SK-N-DZ (cell line): ENCODE measurements at regions not wholly inside any gene's neighbourhood (a gene's known extent, or its start where the extent isn't known, plus 50 kb on each side); places are given as distances from the start of the nearest gene placed in this dataset.

ENCODE experiments used
- DNase-seq: peaks from one replicate; pipeline ENCODE4 v3.0.0-alpha.2; 2015; ENCODE audit warnings: low spot score

DNA sequence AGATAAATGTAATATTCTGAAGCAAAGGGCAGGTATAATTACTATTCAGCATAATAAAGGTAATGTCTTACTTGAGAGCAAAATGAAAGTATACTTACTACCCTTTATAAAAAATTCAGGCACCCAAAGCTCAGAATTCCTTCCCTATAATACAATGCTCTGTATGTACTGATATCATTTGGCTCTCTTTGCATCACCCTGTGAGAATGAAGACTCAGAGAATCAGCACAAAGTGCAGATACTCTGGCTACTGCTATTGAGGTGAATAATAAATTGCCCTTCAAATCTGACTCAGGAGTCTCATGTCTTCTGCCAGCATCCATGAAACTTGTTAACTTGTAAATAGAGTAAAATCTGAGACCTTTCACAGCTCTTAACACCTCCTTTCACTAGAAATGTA lies 108.5 kb upstream of the KCTD3 start:
- DNase-seq = no peak

DNA sequence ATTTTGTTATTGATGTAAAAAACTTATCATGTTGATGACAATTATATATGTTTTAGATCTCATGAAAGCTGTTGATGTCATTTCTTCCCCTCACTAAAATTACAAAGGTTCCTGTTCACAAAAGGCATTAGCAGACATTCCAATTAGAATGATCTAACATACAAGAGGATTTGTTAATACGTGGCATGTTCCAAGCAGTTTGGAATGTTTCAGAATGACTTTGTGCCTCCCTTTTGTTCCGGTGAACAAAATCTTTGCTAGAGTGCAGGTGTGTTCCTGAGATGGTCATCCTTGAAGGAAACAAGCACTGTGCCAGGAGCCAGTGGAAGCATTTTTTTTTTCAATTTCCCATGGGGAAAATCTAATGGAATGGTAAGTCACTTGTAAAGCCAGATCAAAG lies 108.0 kb upstream of the KCTD3 start:
- DNase-seq = no peak

DNA sequence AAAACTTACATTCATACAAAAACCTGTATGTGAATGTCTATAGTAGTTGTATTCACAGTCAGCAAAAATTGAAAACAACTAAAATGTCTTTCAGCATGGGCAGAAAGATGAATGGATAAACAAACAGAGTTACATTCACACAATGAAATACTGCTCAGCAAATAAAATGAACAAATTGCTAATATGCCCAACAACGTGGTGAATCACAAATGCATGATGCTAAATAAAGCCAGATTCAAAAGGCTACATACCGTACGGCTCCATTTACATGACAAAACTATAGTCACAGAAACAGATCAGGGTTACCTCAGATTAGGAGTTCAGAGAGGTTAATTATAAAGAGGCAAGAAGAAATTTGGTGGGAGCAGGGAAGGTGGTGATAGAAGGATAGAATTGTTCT lies 100.7 kb upstream of the KCTD3 start:
- no peak for DNase-seq

DNA sequence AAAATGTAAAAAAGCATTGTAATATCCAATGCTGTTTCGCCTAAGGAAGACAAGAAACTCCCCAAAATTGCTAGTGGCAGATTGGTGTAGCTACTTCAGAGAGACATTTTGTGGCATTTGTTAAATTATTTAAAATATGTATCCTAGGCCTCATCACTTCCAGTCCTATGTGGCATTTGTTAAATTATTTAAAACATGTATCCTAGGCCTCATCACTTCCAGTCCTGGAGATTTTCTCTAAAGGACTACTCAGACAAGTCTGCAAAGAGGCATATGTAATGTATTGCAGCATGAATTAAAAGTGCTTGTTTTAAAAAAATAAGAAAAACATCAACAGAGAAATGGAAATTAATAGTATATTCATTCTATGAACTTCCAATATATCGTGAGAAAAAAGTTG lies 95.6 kb upstream of the KCTD3 start:
- no peak for DNase-seq

DNA sequence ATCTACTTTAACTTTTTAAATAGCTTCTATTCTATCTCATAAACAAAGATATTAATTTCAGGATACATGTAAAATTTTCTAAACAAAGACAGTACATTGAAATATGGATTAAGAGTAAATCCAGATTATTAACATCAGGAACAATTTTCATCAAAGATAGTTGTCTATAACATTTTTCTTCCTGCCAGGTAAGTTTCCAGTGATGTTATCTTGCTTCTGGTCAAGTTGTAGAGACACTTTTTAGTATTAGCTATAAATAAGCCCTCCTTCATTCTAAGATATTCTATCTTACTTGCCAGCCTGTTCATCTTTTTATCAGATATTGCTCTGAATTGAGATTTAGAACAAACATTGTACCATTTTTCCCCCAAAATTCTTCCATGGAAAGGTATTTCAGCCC lies 94.4 kb upstream of the KCTD3 start:
- no peak for DNase-seq

DNA sequence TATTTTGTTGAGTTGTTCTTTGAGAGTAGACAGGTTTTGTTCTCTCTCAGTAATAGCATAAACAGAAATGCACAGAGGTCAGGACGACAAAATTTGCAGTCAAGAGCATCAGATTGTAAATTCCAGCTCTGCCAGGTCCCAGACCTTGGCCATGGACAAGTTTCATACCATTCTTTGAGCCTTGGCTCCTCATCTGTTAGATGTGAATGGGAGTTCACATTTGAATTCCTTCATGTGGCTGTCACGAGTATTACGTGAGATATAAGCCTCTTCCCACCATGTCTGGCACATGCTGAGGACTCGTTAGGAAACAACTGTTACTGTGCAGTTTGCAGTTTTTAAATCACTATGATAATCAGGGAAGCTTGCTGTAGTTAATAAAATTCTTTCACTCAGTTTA lies 93.2 kb upstream of the KCTD3 start:
- DNase-seq = no peak

DNA sequence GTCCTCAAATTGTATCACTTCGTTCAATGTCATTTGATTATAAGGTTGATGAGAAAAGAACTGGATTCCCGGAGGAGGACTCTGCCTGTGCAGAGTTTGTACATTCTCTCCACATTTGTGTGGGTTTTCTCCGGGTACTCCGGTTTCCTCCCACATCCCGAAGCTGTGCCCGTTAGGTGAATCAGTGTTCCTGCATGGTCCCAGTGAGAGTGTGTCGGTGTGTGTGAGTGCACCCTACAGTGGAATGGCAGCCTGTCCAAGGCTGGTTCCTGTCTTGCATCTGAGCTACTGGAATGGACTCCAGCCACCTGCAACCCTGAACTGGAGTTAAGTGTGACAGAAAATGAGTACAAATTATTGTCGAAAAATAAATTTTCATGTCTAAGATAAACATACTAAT lies 92.2 kb upstream of the KCTD3 start:
- no peak for DNase-seq

DNA sequence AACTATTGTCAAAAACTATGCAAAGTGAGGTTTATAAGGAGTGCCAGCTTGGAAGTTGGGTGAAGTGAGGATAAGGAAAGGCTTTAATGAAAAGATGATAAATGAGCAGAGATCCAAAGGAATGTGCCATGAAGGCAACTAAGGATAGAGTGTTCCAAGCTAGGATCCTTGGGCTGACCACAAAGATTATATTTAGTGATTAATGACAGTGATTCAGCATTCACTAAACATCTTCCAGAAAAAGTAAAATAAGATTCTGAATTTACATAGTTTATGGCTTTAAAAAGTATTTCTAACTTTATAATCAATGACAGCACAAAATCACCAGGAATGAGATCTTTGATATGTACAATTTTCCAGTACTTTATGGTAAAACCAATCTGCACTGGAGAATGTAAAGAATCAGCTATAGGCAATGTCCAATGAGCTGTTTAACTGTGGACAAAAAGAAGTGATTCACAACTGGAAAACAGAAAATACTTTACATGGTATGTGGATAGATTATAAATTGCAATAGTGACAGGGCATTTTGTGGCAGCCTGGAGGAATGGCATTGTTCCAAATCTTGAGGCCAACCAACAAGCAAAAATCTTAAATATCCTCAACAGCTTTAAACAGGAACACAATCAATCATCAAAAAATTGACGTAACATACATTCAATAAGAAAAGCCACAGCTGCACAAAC lies 91.2 kb upstream of the KCTD3 start:
- no peak for DNase-seq

DNA sequence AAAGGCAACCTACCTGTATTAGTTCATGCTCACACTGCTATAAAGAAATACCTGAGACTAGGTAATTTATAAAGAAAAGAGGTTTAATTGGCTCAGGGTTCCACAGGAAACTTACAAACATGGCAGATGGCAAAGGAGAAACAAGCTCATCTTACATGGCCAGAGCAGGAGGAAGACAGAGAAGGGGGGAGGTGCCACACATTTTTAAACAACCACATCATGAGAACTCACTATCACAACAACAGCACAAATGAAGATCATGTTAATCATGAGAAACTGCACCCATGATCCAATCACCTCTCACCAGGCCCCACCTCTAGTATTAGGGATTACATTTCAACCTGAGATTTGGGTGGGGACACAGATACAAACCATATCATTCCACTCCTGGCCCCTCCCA lies 90.6 kb upstream of the KCTD3 start:
- DNase-seq = no peak

DNA sequence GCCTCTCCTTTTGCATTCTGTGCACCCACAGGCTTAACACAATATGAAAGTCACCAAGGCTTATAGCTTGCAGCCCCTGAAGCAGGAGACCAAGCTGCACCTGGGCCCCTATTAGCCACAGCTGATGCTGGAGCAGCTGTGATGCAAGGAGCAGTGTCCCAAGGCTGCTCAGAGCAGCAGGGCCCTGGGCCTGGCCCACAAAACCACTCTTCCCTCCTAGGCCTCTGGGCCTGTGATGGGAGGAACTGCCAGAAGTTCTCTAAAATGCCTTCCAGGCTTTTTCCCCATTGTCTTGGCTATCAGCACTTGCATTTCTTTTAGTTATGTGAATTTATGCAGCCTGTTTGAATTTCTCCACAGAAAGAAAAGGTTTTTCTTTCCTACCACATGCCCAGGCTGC lies 89.5 kb upstream of the KCTD3 start:
- no peak for DNase-seq

DNA sequence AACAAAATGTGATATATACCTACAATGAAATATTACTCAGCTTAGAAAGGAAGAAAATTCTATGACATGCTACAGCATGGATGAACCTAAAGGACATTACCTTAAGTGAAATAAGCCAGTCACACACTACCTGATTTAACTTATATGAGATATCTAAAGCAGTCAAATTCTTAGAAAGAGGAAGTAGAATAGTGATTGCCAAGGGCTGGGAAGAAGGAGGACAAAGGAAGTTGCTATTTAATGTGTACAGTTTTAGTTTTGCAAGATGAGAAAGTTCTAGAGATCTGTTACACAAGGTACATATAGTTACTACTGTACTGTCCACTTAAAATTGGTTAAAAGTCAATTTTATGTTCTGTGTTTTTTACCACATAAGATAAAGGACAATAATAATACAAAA lies 87.5 kb upstream of the KCTD3 start:
- no peak for DNase-seq

DNA sequence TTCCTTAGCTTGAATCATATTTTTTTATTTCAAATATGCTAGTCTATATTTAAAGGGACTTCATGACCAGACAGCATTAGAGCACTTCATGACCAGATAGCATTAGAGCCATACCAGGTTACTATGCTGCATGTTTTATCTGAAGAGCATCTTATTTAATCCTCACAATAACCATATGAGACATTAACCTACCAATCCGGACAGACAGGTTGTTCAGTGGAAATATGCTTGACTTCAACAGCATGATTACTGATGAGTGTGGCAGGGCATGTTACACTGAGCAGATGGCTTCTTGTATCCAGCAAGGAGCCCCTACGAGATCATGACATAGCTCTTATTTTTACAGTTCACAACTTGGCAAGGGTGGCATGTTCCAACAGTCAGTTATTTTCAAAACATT lies 85.0 kb upstream of the KCTD3 start:
- no peak for DNase-seq

DNA sequence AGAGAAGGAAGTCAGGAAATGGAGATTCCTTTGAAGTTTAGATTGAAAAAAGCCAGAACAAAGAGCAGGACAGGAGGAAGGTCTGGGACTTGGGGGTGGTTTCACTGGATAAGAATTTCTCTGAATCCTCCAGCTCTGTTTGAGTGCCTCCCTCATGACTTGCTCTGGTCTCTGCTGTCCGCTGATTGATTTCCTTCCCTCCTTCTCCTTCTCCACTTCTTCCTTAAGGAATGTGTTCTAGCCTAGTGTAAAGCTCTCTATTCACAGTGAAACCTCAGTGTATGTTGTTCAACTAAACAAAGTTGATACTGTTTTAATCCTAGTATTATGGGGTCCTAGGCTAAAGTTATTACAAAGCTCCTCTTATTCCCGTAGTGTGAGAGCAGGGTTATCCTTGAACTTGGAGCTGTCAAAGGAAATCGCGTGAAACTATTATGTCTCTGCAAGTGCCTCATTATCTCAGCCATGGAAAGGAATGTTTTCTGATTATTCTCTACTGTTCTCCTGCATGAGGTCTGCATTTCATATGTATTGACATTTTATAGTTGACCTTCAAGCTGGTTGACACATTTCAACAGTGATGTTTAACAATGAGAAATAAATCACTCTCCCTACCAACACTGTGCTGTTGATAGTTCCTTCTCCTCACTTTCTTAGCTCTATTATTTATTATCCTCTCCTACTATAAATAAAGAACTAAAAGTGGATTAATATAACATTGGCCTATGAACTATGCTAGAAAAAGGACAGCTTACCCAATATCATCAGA lies 82.7 kb upstream of the KCTD3 start:
- no peak for DNase-seq

DNA sequence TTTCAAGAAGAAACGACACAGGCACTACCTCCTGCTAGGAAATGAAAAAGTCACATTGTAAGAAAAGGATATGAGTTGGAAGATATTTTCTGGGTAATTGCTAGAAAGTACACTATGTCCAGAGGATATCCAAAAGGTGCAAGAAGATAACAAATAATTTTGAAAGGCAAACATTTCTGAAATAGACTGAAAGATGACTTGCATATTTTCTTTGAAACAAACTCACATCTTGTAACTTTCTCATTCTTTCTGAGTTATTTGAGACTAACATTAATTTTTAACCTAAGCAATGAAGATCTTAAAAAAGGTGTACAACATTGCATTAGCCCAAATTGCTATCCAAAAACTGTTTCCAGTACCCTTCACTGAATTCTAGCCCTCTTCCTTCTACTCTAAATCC lies 79.6 kb upstream of the KCTD3 start:
- DNase-seq = no peak

DNA sequence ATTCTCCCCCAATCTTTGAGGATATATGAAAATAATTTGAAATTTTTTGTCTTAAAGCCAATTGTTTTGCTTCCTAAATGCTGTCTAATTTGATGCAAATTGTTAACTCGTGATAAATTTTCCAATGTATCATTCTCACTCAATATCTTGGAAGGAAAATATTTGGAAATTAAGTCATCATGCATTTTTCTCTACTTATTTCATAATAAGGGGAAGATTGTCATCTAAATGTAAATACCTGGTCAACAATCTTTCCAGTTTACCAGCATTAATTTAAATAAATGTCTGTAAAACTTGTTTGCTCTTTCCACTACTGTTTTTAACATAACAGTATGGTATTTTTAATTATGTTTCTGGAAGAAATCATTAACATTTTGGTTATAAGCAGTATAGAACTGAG lies 78.3 kb upstream of the KCTD3 start:
- no peak for DNase-seq

DNA sequence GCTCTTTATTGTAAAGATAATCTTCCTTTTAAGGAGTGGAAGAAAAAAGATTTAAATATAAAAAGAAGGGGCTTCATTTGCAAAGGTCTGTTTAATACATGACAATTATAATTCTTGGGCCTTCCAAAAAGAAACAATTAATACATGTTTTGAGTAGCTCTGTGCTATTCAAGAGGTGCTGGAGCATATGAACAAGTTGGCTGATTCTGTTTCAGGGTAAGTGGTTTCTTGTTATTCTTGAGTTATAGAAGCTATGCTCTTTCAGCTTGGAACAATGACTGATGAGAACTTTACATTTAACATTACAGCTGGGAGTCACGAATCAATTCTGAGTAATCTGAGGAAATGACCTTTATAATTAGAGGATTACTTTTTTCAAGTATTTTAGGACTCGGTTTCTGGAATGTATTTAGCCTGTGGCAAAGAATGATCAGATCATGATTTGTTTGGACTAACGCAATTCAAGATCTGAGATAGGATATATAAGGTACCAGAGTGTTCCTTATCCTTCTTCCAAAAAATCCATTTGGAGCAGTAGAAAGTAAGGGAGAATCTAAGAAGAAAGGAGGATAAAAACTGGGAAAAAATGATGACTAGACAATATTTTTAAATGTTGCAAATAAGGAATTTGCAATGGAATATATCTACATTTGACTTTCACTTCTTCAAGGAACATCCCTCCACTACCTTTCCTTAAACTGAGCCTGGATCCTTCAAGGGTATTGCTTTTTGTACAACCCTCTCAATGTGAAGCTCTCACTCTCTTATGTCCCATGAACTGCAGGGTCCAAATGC lies 77.1 kb upstream of the KCTD3 start:
- DNase-seq = no peak

DNA sequence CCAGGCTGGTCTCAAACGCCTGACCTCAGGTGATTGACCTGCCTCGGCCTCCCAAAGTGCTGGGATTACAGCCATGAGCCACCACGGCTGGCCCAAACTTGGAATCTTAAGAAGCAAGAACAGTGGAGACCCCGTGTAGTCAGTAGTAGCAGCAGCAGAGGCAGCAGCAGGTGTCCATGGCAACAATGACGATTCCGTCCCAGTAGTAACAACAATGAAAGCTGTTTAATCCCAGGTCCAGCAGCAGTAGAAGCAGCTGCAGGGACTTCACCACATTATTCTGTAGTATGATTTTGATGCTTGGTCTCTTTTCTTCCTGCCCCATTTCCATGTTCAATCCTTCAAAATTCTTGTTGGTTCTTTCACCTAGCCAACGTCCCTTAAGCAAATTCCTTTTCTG lies 69.6 kb upstream of the KCTD3 start:
- DNase-seq = no peak

DNA sequence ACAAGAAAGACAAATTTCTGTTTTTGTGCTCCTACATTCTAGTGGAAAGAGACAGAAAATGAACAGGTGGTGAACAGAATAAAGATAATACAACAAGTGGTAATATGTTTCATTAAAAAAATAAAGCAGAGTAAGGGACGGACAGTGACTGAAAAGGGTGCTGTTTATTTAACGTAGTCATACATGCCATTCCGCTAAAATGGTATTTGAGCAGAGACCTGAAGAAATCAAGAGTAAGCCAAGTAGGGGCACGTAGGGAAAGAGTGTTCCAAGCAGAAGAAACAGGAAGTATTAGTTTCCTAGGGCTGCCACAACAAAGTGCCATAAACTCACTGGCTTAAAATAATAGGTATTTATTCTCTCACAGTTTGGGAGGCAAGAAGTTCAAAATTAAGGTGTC lies 65.6 kb upstream of the KCTD3 start:
- no peak for DNase-seq

DNA sequence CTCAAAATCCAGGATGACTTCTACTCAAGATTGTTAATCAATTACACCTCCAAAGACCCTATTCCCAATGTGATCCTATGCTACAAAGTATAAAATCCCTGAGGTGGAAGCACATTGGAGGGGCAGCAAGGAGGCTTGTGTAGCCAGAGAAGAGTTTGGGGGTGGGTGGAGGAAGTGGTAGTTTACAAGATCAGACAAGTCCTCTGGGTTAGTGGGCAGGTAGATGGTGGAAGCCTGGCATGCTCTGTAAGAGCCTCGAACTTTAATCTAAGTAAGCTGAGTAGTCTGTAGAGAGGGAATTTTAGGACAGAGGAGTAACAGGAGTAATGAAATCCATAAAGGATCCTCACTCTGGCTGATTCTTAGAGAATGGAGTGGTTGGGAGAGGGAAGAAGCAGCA lies 65.0 kb upstream of the KCTD3 start:
- no peak for DNase-seq

DNA sequence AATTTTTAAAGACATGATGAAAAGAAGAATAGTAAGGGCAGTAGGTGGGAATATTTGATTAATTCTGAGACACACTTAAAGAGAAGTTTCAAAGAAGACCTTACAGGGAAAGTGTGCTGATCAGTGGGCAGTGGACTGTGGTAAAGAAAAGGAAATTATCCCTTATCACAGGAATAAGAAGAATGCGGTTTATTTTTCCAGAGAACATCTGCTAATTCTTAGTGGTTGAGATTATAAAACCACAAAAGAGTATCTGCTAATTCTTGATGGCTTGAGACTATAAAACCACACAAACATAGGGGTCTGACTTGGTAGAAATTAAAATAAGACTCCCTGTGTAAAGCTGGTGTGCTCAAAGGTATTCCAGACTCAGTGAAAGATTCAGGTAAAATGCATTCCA lies 60.0 kb upstream of the KCTD3 start:
- DNase-seq = no peak

DNA sequence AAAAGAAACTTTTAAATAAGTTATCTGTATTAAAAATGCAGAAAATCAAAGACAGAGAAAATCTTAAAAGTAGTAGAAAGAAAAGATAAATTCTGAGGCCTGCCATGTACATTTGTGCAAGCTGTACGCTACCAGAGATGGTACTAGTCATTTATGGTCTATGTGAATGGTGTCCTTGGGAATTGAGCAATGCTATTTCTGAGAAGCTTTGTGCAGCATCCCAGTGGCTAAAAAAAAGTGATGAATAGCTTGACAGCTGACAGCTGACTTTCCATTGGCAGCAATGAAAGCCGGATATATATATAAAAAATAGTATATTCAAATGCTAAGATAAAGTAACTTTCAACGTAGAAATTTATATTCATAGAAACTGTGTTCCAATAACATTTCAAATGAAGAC lies 58.8 kb upstream of the KCTD3 start:
- DNase-seq = no peak
